ENCODE measurements at regions not wholly inside any gene's neighbourhood (a gene's known extent, or its start where the extent isn't known, plus 50 kb on each side); places are given as distances from the start of the nearest gene placed in this dataset.

DNA sequence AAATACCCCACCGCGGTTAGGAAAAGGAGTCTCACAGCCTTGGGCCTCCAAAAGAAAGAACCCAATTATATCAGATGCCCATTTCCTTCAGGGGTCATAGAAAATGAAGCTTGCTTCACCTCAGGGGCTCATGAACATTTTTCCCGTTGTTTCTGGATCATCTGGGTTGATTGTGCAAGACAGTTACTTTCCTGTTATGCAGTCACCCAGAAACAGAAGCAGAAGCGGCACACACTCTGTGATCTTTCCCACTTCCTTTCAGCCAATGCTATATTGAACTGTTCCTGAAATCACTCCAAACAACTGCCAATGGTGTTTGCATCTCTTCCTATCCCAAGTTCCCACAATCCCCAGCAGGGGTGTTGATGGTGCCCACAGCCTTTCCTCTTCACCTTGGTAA, 295.6 kb upstream of the RASGRP1 start:
- Histone ChIP-seq H3K9me3 (ENCODE audit: insufficient read depth, low read length) (no peaks in the 10 kb centered on the region), H3K4me3 (ENCODE audit: insufficient read depth, low read length, poor library complexity, severe bottlenecking) (no peak overlapping the region), H3F3A (ENCODE audit: insufficient read depth) (no peaks in the 10 kb centered on the region), H3K9me2 (replicated peaks; ENCODE audit: insufficient read depth, low read length) (no peaks in the 10 kb centered on the region), H3K27ac (ENCODE audit: low read depth, low read length) (no peak overlapping the region), H3K79me2 (ENCODE audit: insufficient read depth, low read length) (no peaks in the 10 kb centered on the region), H2AFZ (ENCODE audit: low read depth, low read length, severe bottlenecking) (no peak overlapping the region), H3K9ac (ENCODE audit: low read length) (no peak overlapping the region), H3K36me3 (ENCODE audit: low read length) (no peaks in the 10 kb centered on the region), H3K4me2 (ENCODE audit: low read depth, low read length, poor library complexity, severe bottlenecking) (no peak overlapping the region), H3K27me3 (ENCODE audit: low read length) (no peaks in the 10 kb centered on the region), H4K20me1 (ENCODE audit: low read depth, low read length) (no peaks in the 10 kb centered on the region)
- TF ChIP-seq, protein P1, sequence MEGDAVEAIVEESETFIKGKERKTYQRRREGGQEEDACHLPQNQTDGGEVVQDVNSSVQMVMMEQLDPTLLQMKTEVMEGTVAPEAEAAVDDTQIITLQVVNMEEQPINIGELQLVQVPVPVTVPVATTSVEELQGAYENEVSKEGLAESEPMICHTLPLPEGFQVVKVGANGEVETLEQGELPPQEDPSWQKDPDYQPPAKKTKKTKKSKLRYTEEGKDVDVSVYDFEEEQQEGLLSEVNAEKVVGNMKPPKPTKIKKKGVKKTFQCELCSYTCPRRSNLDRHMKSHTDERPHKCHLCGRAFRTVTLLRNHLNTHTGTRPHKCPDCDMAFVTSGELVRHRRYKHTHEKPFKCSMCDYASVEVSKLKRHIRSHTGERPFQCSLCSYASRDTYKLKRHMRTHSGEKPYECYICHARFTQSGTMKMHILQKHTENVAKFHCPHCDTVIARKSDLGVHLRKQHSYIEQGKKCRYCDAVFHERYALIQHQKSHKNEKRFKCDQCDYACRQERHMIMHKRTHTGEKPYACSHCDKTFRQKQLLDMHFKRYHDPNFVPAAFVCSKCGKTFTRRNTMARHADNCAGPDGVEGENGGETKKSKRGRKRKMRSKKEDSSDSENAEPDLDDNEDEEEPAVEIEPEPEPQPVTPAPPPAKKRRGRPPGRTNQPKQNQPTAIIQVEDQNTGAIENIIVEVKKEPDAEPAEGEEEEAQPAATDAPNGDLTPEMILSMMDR (IDR thresholded peaks at IDR 0.05; ENCODE audit: insufficient read depth, low read length, poor library complexity, severe bottlenecking): no peak
- no peak for TF ChIP-seq EZH2phosphoT487 (conservative IDR thresholded peaks at IDR 0.05; ENCODE audit: low read length)

DNA sequence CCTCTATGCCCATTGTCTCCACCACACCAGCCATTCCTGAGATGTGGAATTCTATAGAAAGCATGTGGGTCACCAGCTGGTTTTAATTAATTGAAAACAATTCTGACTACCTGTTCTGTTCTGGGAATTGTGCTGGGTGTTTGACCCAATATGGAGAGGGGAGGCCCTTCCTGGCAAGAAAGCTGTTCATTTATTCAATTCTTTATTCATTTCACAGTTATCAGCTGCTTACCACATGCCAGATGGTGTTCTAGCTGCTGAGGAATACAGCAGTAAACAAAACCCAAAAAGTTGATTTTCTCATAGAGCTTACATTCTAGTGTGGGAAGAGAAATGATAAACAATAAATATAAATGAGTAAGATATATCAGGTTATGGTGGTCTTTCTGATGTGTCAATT, 296.1 kb upstream of the RASGRP1 start:
- Histone ChIP-seq H3F3A (ENCODE audit: insufficient read depth) (no peaks in the 10 kb centered on the region), H4K20me1 (ENCODE audit: low read depth, low read length) (no peaks in the 10 kb centered on the region), H2AFZ (ENCODE audit: low read depth, low read length, severe bottlenecking) (no peak overlapping the region), H3K9ac (ENCODE audit: low read length) (no peak overlapping the region), H3K9me3 (ENCODE audit: insufficient read depth, low read length) (no peaks in the 10 kb centered on the region), H3K4me3 (ENCODE audit: insufficient read depth, low read length, poor library complexity, severe bottlenecking) (no peak overlapping the region), H3K27me3 (ENCODE audit: low read length) (no peaks in the 10 kb centered on the region), H3K4me2 (ENCODE audit: low read depth, low read length, poor library complexity, severe bottlenecking) (no peak overlapping the region), H3K36me3 (ENCODE audit: low read length) (no peaks in the 10 kb centered on the region), H3K79me2 (ENCODE audit: insufficient read depth, low read length) (no peaks in the 10 kb centered on the region), H3K9me2 (replicated peaks; ENCODE audit: insufficient read depth, low read length) (no peaks in the 10 kb centered on the region), H3K27ac (ENCODE audit: low read depth, low read length) (no peak overlapping the region)
- TF ChIP-seq, protein P1 (IDR thresholded peaks at IDR 0.05; ENCODE audit: insufficient read depth, low read length, poor library complexity, severe bottlenecking): no peak
- TF ChIP-seq EZH2phosphoT487 (conservative IDR thresholded peaks at IDR 0.05; ENCODE audit: low read length): no peak

DNA sequence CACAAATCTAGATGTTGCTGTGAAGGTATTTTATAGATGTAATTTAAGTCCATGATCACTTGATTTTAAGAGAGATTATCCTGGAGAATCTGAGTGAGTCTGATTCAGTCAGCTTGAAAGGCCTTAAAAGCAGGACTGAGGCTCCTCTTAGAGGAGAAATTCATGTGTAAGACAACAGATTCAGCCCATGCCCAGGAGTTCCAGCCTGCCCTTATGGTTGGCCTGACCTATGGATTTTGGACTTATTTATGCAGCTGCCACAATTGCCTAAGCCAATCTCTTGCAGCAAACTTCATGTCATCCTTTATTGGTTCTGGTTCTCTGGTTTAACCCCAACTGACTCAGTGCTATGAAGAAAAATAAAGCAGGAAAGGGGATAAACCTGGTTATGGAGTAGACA, 296.5 kb upstream of the RASGRP1 start:
- no peak overlapping the region for H3K27ac ChIP-seq (ENCODE audit: low read depth, low read length)

DNA sequence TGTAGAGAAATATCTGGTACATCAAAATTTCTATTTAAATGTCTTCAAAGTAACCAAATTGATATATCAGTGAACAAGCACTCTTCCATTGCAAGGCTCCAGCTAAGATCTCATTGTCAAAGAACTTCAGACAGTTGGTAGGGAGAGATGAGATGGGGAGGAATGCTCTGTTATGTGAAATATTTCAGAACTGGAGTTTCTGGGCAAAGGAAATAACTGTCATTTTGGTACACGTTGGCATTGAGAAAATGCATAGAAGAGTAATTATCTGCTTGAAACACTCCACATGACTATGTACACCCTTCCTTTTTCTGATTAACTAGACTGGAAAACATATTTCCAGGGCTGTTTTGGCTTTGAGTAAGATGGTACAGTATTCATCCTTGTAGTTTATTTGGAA, 297.5 kb upstream of the RASGRP1 start:
- H3K36me3 ChIP-seq (ENCODE audit: low read length): no peaks in the 10 kb centered on the region

More for the DNA sequence above, 296.5 kb upstream of the RASGRP1 start:
- no peak overlapping the region for H3K4me3 ChIP-seq (ENCODE audit: insufficient read depth, low read length, poor library complexity, severe bottlenecking)
- no peak overlapping the region for H2AFZ ChIP-seq (ENCODE audit: low read depth, low read length, severe bottlenecking)
- no peak overlapping the region for H3K4me2 ChIP-seq (ENCODE audit: low read depth, low read length, poor library complexity, severe bottlenecking)
- H3F3A ChIP-seq (ENCODE audit: insufficient read depth): no peaks in the 10 kb centered on the region
- no peaks in the 10 kb centered on the region for H3K9me2 ChIP-seq (replicated peaks; ENCODE audit: insufficient read depth, low read length)
- no peaks in the 10 kb centered on the region for H3K27me3 ChIP-seq (ENCODE audit: low read length)
- no peaks in the 10 kb centered on the region for H3K79me2 ChIP-seq (ENCODE audit: insufficient read depth, low read length)
- no peaks in the 10 kb centered on the region for H3K9me3 ChIP-seq (ENCODE audit: insufficient read depth, low read length)
- H4K20me1 ChIP-seq (ENCODE audit: low read depth, low read length): no peaks in the 10 kb centered on the region
- no peak overlapping the region for H3K9ac ChIP-seq (ENCODE audit: low read length)
- no peak for TF ChIP-seq EZH2phosphoT487 (conservative IDR thresholded peaks at IDR 0.05; ENCODE audit: low read length)
- no peaks in the 10 kb centered on the region for H3K36me3 ChIP-seq (ENCODE audit: low read length)

More for the DNA sequence above, 297.5 kb upstream of the RASGRP1 start:
- H2AFZ ChIP-seq (ENCODE audit: low read depth, low read length, severe bottlenecking): no peak overlapping the region
- no peaks in the 10 kb centered on the region for H4K20me1 ChIP-seq (ENCODE audit: low read depth, low read length)
- no peak overlapping the region for H3K9ac ChIP-seq (ENCODE audit: low read length)
- H3F3A ChIP-seq (ENCODE audit: insufficient read depth): no peaks in the 10 kb centered on the region
- no peaks in the 10 kb centered on the region for H3K79me2 ChIP-seq (ENCODE audit: insufficient read depth, low read length)
- no peak overlapping the region for H3K4me3 ChIP-seq (ENCODE audit: insufficient read depth, low read length, poor library complexity, severe bottlenecking)
- no peak overlapping the region for H3K4me2 ChIP-seq (ENCODE audit: low read depth, low read length, poor library complexity, severe bottlenecking)
- no peaks in the 10 kb centered on the region for H3K9me3 ChIP-seq (ENCODE audit: insufficient read depth, low read length)
- TF ChIP-seq EZH2phosphoT487 (conservative IDR thresholded peaks at IDR 0.05; ENCODE audit: low read length): no peak
- H3K9me2 ChIP-seq (replicated peaks; ENCODE audit: insufficient read depth, low read length): no peaks in the 10 kb centered on the region
- no peak overlapping the region for H3K27ac ChIP-seq (ENCODE audit: low read depth, low read length)
- no peaks in the 10 kb centered on the region for H3K27me3 ChIP-seq (ENCODE audit: low read length)

Data from SU-DHL-6 (cell line).